NB4 (cell line): ENCODE measurements at regions not wholly inside any gene's neighbourhood (a gene's known extent, or its start where the extent isn't known, plus 50 kb on each side); places are given as distances from the start of the nearest gene placed in this dataset.

Experiments used
- DNase-seq: peaks from one replicate; pipeline ENCODE4 v3.0.0; 2010; ENCODE audit warnings: low read depth
- H3K4me3 ChIP-seq: one replicate; pipeline ENCODE4 v1.5.1; 2011; ENCODE audit warnings: mild to moderate bottlenecking, low read depth, low read length, moderate library complexity
- MYC ChIP-seq: IDR thresholded peaks from 2 replicates; pipeline ENCODE4 v1.6.1; 2011; ENCODE audit warnings: low read depth, low read length
- POLR2A ChIP-seq: IDR thresholded peaks from 2 replicates; pipeline ENCODE4 v1.6.1; 2011; ENCODE audit warnings: mild to moderate bottlenecking; ENCODE audit not compliant: insufficient read length; ENCODE audit errors: extremely low read depth
- TF ChIP-seq, protein P1 (sequence below): IDR thresholded peaks from one replicate; pipeline ENCODE4 v1.5.1; 2012; ENCODE audit warnings: low read depth, low read length
- TF ChIP-seq, protein P2 (sequence below): IDR thresholded peaks from 2 replicates; pipeline ENCODE4 v1.6.1; 2011; ENCODE audit warnings: low read depth, low read length

DNA sequence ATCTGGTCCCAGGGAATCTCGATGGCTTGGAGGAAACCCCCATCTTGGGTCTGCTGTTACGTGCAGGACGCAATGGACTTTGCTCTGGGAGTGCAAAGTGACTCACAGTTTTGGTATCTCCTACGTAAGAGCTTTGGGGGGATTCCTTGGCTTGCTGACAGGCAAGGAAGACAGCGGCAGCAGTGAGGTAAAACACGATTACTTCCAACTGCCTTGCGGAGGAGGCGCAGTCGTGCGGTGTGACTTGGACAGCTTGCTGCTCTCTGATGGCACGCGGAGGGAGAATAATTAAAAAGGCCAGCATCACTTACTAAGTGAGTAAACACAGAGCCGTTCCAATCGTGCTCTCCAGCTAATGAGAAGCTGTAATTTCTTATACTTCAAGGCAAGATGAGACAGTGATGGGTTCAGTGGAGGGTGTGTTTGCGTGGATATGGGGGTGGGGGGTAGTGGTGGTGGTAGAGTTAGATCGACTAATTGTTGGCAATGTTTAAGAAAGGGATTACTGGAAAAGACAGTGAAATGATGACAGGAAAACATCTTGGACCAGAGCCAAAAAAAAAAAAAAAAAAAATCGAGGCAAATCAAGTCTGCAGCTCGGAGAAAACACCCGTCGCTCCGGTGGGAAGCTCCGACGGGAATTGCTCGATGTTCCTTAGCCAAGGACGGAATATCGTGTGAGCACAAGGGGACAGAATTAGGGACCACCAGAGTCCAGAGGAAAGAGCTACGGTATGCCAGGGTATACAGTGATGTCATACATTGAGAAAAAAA is 184.8 kb upstream of the ZFHX3 start:
- H3K4me3 ChIP-seq = no peak overlapping the region
- DNase-seq = no peak
- TF ChIP-seq POLR2A = no peak
- TF ChIP-seq, protein P1, sequence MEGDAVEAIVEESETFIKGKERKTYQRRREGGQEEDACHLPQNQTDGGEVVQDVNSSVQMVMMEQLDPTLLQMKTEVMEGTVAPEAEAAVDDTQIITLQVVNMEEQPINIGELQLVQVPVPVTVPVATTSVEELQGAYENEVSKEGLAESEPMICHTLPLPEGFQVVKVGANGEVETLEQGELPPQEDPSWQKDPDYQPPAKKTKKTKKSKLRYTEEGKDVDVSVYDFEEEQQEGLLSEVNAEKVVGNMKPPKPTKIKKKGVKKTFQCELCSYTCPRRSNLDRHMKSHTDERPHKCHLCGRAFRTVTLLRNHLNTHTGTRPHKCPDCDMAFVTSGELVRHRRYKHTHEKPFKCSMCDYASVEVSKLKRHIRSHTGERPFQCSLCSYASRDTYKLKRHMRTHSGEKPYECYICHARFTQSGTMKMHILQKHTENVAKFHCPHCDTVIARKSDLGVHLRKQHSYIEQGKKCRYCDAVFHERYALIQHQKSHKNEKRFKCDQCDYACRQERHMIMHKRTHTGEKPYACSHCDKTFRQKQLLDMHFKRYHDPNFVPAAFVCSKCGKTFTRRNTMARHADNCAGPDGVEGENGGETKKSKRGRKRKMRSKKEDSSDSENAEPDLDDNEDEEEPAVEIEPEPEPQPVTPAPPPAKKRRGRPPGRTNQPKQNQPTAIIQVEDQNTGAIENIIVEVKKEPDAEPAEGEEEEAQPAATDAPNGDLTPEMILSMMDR = no peak
- TF ChIP-seq, protein P2, sequence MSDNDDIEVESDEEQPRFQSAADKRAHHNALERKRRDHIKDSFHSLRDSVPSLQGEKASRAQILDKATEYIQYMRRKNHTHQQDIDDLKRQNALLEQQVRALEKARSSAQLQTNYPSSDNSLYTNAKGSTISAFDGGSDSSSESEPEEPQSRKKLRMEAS = no peak
- no peak for TF ChIP-seq MYC

DNA sequence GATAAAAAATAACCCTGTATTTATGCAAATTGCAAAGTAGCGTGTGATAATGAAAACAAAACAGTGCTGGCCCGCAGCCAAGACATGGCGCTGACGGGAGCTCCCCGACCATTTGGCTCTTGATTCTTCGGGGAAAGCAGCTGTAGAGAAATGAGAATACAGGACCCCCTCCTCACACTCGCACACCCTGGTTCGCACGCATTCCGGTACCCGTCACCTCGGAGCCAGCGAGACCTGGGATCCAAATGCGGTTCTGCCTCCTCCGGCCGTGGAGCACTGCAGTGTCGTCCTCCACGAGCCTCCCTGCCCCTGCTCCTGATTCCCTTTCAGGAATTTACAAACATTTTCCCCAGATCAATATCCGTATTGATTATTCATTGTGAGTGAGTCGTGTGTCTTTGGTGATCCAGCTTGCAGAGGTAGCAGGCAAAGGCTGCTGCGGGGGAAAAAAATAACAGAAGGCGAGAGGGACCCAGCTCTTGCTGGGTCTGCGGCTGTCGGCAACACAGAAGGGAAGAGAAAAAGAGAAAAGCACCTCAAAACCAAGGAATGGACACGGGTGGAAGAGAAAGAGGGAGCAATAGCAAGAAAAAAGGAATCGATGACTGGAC is 184.1 kb upstream of the ZFHX3 start:
- H3K4me3 ChIP-seq = no peak overlapping the region
- DNase-seq = no peak
- TF ChIP-seq, protein P2 = no peak
- TF ChIP-seq MYC (no peak), POLR2A (no peak)
- TF ChIP-seq, protein P1 = no peak

DNA sequence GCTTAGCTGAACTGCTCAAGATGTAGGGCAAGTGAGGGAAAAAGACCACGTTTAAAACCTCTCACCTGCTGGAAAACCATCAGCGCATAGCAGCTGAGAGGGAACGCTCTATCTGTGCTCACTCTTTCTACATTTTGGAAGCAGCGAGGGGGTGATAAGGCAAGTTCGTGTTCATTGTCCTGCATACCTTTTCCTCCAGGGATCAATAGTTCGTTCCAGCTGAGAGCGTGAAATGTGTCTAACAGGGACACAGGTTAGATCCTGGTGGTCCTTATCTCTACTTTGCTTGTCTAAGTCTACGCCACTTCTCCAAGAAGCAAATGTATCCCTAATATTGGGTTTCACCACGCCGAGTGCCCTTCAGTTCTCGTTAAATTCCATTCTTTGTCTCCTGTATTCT is 183.5 kb upstream of the ZFHX3 start:
- H3K4me3 ChIP-seq = no peak overlapping the region
- TF ChIP-seq, protein P2 = no peak
- TF ChIP-seq POLR2A (no peak), MYC (no peak)
- TF ChIP-seq, protein P1 = no peak
- no peak for DNase-seq

DNA sequence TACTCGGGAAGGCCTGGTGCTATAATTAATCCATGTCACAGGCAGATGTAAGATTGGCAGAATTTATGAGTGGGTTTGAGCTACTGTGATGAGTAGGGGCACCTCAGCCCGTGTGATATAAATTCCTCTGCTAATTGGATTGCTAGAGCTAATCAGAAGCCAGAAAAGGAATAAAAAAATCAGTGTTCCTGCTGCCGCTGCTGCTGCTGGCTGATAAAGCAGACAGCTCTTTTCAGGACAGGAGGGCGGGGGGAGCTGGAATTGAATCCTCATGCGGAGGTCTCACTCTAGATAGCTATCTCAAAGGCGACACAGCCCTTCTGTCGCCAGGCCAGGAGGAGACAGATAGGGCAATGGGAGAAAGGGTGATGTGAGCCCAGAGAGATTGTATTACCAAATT is 182.7 kb upstream of the ZFHX3 start:
- H3K4me3 ChIP-seq = no peak overlapping the region
- TF ChIP-seq POLR2A = no peak
- TF ChIP-seq, protein P2 = no peak
- no peak for TF ChIP-seq MYC
- TF ChIP-seq, protein P1 = no peak
- no peak for DNase-seq

DNA sequence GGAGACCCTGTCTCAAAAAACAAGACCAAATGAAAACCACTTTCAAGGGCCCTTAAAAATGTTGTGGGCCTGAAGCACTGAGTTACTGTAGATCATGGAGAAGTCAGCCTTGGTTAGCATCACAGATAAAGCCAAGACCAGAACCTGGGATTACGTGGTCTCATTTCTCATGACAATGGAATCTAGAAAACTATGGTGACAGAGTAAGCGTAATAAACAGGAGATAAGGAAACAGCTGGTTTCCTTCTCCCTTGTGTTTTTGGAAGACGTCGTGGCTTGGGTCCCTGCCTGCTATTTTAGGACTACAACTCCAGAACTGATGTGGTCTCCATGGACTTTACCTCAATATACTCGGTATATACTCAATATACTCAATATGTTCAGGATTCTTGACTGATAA is 180.7 kb upstream of the ZFHX3 start:
- no peak for DNase-seq
- TF ChIP-seq POLR2A (no peak), MYC (no peak)
- TF ChIP-seq, protein P2 = no peak
- TF ChIP-seq, protein P1 = no peak

More for the DNA sequence above, 180.7 kb upstream of the ZFHX3 start:
- no peak overlapping the region for H3K4me3 ChIP-seq
